Endodermal cell (in vitro differentiated cells): ENCODE measurements at regions not wholly inside any gene's neighbourhood (a gene's known extent, or its start where the extent isn't known, plus 50 kb on each side); places are given as distances from the start of the nearest gene placed in this dataset.

Experiments
- DNase-seq: peaks from one replicate; pipeline ENCODE4 v3.0.0-alpha.2; 2017
- H3K27ac ChIP-seq: 2 replicates; pipeline ENCODE4 v1.5.1; 2013; ENCODE audit warnings: mild to moderate bottlenecking, low read depth, low read length, moderate library complexity
- H3K27me3 ChIP-seq: 2 replicates; pipeline ENCODE4 v1.6.1; 2013; ENCODE audit warnings: mild to moderate bottlenecking, low read length, moderate library complexity; ENCODE audit not compliant: insufficient read depth, control insufficient read depth, poor library complexity, severe bottlenecking
- H3K36me3 ChIP-seq: 2 replicates; pipeline ENCODE4 v1.7.0; 2013; ENCODE audit warnings: mild to moderate bottlenecking, low read length, moderate library complexity; ENCODE audit not compliant: control insufficient read depth, insufficient read depth
- H3K4me1 ChIP-seq: one replicate; pipeline ENCODE4 v1.7.0; 2013; ENCODE audit warnings: low read length; ENCODE audit not compliant: control insufficient read depth, insufficient read depth
- H3K4me3 ChIP-seq: 2 replicates; pipeline ENCODE4 v1.5.1; 2013; ENCODE audit warnings: mild to moderate bottlenecking, low read length, moderate library complexity
- H3K9ac ChIP-seq: 2 replicates; pipeline ENCODE4 v1.6.1; 2013; ENCODE audit warnings: mild to moderate bottlenecking, low read length, moderate library complexity; ENCODE audit not compliant: poor library complexity, severe bottlenecking; ENCODE audit errors: extremely low read depth
- H3K9me3 ChIP-seq: 2 replicates; pipeline ENCODE4 v1.6.1; 2013; ENCODE audit warnings: mild to moderate bottlenecking, low read length, moderate library complexity; ENCODE audit not compliant: control insufficient read depth
- H3K27ac Mint-ChIP-seq: 2 replicates; pipeline ENCODE4 v1.8.0; 2020; ENCODE audit warnings: mixed read lengths
- H3K27me3 Mint-ChIP-seq: 2 replicates; pipeline ENCODE4 v1.8.0; 2021; ENCODE audit warnings: mild to moderate bottlenecking, mixed read lengths; ENCODE audit not compliant: insufficient read depth
- H3K36me3 Mint-ChIP-seq: 2 replicates; pipeline ENCODE4 v1.8.0; 2020; ENCODE audit warnings: low read depth, mixed read lengths
- H3K4me1 Mint-ChIP-seq: 2 replicates; pipeline ENCODE4 v1.8.0; 2020; ENCODE audit warnings: mixed read lengths
- H3K4me3 Mint-ChIP-seq: 2 replicates; pipeline ENCODE4 v1.8.0; 2020; ENCODE audit warnings: mild to moderate bottlenecking, moderate library complexity, mixed read lengths
- H3K9me3 Mint-ChIP-seq: 2 replicates; pipeline ENCODE4 v1.8.0; 2020; ENCODE audit warnings: mild to moderate bottlenecking, mixed read lengths
- WGBS, 2 experiments: methylation state at CpG; one replicate each; pipeline versions ENCODE4 v1.1.5 to v1.1.7; 2013; ENCODE audit warnings: missing lambda C conversion rate in 2 of 2, mixed read lengths in 1 of 2; ENCODE audit not compliant: insufficient coverage in 1 of 2, insufficient read length in 1 of 2; 5-methylcytosine and 5-hydroxymethylcytosine counted together
- TF ChIP-seq, protein P1 (sequence below): fragments of 200-600 bp; sonication (generic); conservative IDR thresholded peaks from 2 replicates; pipeline ENCODE4 v1.5.0; 2021; ENCODE audit warnings: antibody characterized with exemption, mild to moderate bottlenecking

DNA sequence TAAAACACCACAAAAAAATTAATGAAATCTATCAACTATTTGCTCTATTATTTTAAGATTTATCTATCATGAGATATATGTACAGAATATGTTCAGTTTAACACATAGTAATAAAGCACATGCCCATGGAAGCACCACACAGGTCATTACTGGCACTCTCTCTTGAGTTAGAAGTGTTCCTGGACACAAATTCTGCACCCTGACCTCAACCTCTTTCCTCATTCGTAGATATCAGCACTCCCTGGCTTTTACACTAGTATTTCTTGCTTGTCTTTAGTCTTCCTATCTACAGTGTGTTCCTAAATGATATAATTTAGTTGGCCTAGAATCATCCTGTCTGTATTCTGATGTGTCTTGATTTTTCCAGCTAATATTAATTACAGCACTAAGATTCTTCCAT, 321.0 kb upstream of the SOX5 start:
- H3K4me3 ChIP-seq, result no peak overlapping the region
- no peak overlapping the region for H3K9ac ChIP-seq
- H3K4me3 Mint-ChIP-seq, result no peak overlapping the region
- 88% methylated on average over 1 of the region's 1 CpG; no CpG with 5 or more reads in 1 of the 2 experiments for WGBS, 2 experiments
- H3K27ac ChIP-seq, result no peak overlapping the region
- no peak for DNase-seq
- H3K9me3 Mint-ChIP-seq, result no peaks in the 10 kb centered on the region
- no peaks in the 10 kb centered on the region for H3K4me1 ChIP-seq
- H3K27ac Mint-ChIP-seq, result no peak overlapping the region
- no peaks in the 10 kb centered on the region for H3K27me3 Mint-ChIP-seq
- H3K9me3 ChIP-seq, result no peaks in the 10 kb centered on the region
- TF ChIP-seq, protein P1, sequence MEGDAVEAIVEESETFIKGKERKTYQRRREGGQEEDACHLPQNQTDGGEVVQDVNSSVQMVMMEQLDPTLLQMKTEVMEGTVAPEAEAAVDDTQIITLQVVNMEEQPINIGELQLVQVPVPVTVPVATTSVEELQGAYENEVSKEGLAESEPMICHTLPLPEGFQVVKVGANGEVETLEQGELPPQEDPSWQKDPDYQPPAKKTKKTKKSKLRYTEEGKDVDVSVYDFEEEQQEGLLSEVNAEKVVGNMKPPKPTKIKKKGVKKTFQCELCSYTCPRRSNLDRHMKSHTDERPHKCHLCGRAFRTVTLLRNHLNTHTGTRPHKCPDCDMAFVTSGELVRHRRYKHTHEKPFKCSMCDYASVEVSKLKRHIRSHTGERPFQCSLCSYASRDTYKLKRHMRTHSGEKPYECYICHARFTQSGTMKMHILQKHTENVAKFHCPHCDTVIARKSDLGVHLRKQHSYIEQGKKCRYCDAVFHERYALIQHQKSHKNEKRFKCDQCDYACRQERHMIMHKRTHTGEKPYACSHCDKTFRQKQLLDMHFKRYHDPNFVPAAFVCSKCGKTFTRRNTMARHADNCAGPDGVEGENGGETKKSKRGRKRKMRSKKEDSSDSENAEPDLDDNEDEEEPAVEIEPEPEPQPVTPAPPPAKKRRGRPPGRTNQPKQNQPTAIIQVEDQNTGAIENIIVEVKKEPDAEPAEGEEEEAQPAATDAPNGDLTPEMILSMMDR, result no peak
- H3K36me3 ChIP-seq, result no peaks in the 10 kb centered on the region
- no peaks in the 10 kb centered on the region for H3K36me3 Mint-ChIP-seq
- no peaks in the 10 kb centered on the region for H3K27me3 ChIP-seq
- no peaks in the 10 kb centered on the region for H3K4me1 Mint-ChIP-seq

- Mint-ChIP-seq H3K9me3 (no peaks in the 10 kb centered on the region), H3K27ac (no peak overlapping the region), H3K4me1 (no peaks in the 10 kb centered on the region), H3K4me3 (no peak overlapping the region), H3K36me3 (no peaks in the 10 kb centered on the region), H3K27me3 (no peaks in the 10 kb centered on the region)
- Histone ChIP-seq H3K27me3 (no peaks in the 10 kb centered on the region), H3K9ac (no peak overlapping the region), H3K4me3 (no peak overlapping the region), H3K9me3 (no peaks in the 10 kb centered on the region), H3K4me1 (no peaks in the 10 kb centered on the region), H3K36me3 (no peaks in the 10 kb centered on the region), H3K27ac (no peak overlapping the region)
- no peak for DNase-seq
- TF ChIP-seq, protein P1, result peak; percentile 55
- WGBS, 2 experiments, result 100% methylated on average over 1 of the region's 1 CpG; no CpG with 5 or more reads in 1 of the 2 experiments
These were observed 319.3 kb upstream of the SOX5 start for GRCh38 chr12:24268663-24269186.

- Mint-ChIP-seq H3K27me3 (no peaks in the 10 kb centered on the region), H3K36me3 (peaks cover 6% of the 10 kb centered on the region), H3K27ac (no peak overlapping the region), H3K4me1 (no peaks in the 10 kb centered on the region), H3K9me3 (peaks cover 2% of the 10 kb centered on the region), H3K4me3 (no peak overlapping the region)
- TF ChIP-seq, protein P1, result no peak
- H3K4me3 ChIP-seq, result no peak overlapping the region
- H3K27me3 ChIP-seq, result no peaks in the 10 kb centered on the region
- H3K27ac ChIP-seq, result no peak overlapping the region
- H3K36me3 ChIP-seq, result no peaks in the 10 kb centered on the region
- 94% methylated on average over 2 of the region's 2 CpGs; no CpG with 5 or more reads in 1 of the 2 experiments for WGBS, 2 experiments
- DNase-seq, result no peak
- H3K4me1 ChIP-seq, result no peaks in the 10 kb centered on the region
- H3K9ac ChIP-seq, result no peak overlapping the region
- H3K9me3 ChIP-seq, result no peaks in the 10 kb centered on the region
These were observed 317.5 kb upstream of the SOX5 start for GRCh38 chr12:24266982-24267381.
